T1000 (cell line): ENCODE measurements at regions not wholly inside any gene's neighbourhood (a gene's known extent, or its start where the extent isn't known, plus 50 kb on each side); places are given as distances from the start of the nearest gene placed in this dataset.
"Not testable (repeated sequence)": the region's sequence is repeated elsewhere in the genome, so short reads cannot be mapped to it uniquely, and the experiment has no call there.

Experiments
- DNase-seq: peaks from one replicate; lab custom pipeline; 2025; ENCODE audit warnings: mixed read lengths; lab: John Stamatoyannopoulos, UW

DNA sequence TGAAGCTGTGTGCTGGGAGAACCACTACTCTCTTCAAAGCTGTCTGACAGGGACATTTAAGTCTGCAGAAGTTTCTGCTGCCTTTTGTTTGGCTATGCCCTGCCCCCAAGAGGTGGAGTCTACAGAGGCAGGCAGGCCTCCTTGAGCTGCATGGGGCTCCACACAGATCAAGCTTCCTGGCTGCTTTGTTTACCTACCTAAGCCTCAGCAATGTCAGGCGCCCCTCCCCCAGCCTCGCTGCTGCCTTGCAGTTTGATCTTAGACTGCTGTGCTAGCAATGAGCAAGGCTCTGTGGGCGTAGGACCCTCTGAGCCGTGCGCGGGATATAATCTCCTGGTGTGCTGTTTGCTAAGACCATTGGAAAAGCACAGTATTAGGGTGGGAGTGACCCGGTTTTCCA is 103.3 kb upstream of the SALL1 start:
- not testable (repeated sequence) for DNase-seq

DNA sequence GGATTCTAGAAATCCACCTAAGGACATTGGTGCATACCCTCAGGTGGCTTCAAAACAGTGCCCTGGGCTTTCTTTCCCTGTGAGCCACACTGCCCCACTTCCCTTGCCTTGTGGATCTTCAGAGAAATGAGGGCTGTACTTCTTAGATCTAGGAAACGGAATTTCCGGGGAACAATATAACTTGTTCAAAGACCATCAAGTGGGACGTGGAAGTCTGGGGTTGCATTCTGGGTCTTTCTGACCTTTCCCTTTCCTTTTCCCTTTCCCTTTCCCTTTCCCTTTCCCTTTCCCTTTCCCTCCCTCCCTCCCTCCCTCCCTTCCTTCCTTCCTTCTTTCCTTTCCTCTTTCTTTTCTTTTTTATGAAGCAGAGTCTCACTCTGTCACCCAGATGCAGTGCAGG is 97.1 kb upstream of the SALL1 start:
- no peak for DNase-seq

DNA sequence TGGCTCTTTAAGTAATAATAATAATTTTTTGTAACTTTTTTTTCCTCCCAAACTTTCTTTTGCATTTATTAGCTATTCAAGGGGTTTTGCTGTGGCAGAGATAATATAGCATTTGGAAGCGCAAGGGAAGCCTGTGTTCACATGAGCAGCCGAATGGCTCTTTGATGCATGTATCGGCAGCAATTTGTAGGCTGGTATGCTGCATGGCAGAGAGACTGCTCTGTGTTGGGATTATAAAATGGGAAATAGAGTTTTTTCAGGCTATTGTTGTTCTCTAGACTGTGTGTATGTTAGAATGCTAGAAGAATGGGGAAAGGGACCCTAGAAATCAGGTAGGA is 94.6 kb upstream of the SALL1 start:
- no peak for DNase-seq

DNA sequence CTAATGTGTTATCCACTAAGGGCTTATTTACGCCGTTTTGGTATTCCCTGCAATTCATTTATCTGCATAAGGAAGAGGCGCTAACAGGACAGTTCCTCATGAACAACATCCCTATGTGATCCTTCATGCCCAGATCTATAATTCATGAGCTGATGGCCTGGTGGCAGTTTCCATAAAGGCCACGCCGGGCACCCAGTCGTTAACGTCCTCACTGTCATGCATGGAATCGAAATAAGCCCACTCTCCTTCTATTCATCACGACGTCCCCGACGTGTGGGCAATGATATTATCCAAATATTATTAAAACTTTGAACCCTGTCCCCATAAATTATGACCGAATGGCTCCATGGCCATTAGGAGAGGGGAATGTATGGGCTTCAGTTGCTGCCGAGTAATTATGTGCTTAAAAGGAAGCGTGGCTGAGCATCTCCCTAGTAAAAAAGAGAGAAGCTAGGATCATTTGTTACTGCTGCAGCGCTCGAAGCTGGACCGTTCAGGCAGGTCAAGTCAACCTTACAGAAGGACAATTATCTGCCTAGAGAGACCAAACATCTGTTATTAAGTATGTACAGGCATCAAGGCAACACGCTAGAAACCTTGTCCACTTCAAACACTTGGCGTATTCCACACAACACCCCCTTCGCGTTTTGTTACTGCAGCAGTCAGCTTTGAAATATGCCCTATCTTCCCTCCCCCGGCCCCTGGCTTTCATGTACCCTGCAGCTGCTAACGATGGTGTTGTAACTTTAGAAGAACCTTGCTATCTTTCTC is 94.0 kb upstream of the SALL1 start:
- no peak for DNase-seq

DNA sequence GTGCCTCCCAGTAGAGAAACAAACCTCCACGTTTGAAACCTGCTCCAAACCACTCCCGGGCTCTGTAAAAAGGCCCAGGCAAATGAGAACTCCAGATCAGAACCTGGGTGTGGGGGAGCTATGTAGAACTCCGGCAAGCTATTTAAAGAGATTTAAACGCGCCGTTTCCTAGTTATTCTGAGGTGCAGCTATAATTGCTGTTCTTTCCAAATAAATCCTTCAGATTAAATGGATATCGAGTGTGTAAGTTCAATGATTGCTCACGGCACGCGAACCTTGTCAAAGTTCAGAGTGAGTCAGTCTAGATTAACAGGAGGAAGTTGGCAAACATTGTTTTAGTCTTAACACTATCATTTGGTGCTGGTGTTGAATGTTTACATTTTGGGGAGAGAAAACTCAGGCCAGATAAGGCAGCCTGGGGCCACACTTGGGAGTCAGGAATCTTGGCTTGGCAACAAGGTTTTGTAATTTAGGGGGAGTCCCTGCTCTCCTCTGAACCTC is 92.9 kb upstream of the SALL1 start:
- no peak for DNase-seq

DNA sequence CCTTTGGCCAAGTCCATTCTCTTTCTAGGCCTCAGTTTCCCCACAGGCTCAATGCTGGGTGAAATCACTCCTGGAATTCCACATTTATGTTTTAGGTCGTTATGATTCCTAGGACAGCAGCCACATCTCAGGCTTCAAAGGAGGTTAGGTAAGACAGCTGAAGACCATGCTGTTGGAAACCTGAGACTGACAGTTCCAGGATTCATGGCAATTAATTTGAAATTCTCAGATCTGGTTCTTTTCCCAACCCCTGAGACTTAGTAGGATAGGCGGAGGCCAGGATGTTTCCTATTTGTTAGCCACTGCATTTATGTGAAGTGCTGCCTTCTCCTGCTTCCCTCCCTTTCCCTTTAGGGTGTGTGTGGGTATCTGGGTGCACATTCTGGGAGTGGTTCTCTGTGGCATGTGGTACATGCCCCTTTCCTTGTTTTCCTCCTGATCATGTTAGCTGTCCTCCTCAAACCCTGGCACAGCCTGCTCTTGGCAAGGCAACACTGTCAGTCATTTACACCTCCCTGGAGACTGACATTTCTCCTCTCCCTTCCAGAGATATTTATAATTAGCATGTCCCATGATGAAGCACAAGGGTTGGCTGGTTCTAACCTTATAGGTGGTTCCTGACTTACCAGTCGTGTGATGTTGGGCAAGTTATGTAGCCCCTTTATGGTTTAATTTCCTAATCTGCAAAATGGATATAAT is 91.4 kb upstream of the SALL1 start:
- no peak for DNase-seq

DNA sequence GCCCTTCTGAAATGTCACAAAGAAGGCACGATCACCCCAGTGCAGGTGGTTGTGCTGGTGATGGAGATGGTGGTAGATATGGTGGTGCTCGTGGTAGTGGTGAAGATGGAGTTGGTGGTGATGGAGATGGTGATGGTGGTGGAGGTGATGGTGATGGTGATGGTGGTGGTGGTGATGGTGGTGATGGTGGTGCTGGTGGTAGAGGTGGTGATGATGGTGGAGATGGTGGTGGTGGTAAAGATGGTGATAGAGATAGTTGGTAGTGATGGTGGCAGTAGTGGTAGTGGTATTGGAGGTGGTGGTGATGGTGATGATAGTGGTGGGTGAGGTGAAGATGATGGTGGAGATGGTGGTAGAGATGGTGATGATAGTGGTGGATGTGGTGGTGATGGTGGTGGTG is 88.1 kb upstream of the SALL1 start:
- DNase-seq: no peak

DNA sequence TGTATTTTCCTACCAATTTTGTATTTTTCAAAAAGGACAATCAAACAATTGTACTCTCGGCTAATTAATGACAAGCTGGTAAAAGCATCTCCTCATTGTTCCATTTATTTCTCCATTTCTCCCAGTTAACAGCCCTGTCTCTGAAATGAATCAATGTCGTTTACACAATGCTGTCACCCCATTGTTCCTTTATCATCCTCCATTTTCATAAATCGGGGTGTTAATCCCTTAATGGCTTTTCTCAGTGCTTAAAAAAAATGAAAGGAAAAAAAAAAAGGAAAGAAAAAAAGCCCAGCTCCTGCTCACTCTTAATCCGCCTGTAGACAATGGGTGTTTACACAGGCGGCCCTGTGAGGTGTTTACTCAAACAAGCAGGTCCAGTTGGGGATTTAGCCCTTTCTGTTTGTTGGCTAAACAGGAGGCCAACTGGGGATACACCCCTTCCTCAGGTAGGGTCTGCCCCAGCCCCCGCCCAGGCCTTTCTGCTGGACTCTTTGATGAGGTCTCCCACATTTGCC is 86.8 kb upstream of the SALL1 start:
- no peak for DNase-seq

DNA sequence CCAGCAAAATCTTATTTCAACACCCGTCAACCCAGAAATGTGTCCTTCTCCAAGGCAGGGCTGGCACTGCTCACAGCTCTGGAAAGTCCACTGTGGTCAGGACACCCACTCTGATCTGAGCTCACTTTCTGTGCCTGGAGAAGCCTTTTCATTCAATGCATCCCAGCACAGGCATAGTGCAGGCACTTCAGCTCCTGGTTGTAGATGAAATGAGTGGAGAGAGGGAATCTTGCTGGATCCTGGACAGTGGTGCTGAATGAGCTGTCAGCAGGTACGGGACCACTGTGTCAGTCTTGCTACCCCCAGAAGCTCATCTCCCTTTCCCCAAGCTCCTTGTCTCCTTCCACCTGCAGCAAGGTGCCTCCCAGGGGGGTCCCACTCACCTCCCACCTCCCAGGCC is 86.1 kb upstream of the SALL1 start:
- DNase-seq: no peak

DNA sequence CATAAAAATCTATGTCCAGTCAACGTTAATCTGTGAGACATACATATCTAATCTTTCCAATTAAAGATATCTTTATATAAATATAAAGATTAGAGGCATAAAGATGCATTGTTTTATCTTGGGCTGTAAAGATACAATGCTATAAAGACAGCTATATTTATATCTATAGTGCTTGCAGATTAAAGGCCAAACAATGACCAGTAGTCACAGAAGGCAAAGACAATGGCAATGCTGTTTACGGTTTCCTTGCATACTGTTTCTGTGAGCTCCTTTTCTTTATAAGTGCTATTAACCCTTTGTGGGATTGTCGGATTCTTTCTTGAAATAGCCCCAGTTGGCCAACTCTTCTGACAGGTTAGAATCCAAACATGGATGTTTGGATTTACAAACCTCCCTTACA is 85.5 kb upstream of the SALL1 start:
- DNase-seq: no peak

DNA sequence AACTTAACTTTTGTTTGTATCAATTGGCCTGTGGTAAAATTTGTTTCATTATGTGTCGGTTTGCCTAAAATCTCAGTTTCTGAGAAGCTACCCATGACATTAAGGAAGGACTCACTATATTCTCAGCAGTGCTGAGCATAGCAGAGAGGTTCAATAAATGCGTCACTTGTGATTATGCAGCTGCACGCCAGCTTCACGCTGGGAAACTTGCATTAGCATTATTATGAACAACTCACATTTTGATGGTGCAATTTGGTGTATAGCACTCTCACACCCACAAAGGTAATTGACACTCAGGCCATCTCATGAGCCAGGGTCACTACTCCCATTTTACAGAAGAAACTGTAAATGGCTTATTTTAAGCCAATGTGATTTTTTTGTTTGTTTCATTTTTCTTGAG is 80.6 kb upstream of the SALL1 start:
- DNase-seq: no peak

DNA sequence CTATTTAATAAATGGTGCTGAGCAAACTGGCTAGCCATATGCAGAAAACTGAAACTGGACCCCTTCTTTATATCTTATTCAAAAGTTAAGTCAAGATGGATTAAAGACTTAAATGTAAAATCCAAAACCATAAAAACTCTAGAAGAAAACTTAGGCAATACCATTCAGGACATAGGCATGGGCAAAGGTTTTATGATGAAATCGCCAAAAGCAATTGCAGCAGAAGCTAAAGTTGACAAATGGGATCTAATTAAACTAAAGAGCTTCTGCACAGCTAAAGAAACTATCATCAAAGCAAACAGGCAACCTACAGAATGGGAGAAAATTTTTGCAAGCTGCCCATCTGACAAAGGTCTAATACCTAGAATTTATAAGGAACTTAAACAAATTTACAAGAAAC is 79.0 kb upstream of the SALL1 start:
- DNase-seq: not testable (repeated sequence)

DNA sequence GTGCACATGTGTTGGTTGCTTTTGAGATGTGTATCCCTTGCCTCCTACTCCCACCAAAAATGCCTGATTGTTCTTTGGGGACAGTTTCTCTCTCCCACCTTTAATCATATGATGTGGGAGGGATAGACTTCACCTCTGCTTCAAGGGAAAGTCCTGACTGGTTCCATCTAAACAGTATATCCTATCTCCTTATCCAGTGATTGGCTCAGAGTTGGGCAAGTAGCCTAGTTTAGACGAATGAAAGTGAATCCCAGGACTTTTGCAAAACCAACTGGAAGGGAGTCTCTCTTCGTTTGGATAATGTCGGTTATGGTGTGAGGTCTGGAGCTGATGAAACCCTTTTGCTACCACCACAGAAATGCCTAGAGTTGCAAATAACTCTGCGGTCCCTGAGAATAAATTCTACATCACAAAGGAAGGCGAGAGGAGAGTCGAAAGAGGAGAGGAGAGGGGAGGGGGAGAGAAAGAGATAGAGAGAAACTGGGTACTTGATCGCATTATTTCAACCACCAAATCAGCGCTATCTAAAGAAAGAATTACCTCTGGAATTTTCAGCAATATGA is 77.1 kb upstream of the SALL1 start:
- no peak for DNase-seq

DNA sequence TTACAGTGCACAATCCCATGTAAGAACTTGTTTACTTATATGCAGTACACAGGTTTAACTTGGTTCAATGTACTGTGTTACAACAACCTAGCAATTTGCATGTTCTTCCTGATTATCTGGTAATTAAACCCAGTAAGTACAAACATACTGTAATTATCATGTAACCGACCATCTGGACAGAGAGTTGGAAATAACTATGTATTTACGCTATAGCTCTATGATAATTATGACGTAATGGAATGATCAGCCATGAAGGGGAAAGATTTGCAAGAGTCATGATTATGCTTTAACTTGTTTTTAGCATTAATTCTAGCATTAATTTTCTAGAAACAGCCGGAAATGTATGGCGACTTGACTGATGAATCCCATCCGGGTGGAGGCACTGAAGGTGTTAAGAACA is 74.8 kb upstream of the SALL1 start:
- no peak for DNase-seq

DNA sequence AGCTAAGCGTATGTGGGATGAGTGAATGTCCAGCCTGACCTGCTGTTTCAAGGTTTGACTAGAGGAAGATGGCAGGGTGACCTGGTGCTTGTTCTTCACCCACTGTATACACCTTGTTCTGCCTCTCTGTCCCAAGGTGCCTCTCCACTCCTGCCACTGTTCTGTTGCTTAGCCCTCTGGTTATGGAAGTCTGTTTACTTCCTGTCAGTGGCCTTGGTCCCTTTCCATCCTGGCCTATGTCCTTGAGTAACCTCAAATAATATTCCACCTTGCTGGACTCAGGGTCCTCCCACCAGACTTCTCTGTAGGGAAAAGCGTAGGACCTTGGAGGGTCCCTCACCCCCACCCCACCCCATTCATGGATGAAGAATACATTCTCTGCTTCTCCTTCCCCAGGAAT is 73.2 kb upstream of the SALL1 start:
- no peak for DNase-seq

DNA sequence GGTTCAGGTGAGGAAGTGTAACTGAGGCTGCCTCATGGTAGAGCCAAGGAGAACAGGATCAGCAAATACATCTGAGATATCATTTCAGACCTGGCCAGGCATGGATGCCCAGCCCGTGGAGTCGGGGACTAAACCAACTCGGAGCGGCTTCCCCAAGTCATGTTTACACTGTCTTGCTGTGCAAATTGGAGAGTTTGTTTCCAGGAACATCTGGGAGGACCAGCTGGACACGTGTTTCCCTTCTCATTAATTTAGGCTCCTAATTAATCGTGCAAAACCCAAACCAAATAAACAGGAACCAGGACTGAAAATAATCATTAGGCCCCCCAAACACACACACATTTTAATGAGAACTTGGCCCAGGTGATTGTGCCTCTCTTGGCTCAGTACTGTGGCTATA is 70.9 kb upstream of the SALL1 start:
- no peak for DNase-seq

DNA sequence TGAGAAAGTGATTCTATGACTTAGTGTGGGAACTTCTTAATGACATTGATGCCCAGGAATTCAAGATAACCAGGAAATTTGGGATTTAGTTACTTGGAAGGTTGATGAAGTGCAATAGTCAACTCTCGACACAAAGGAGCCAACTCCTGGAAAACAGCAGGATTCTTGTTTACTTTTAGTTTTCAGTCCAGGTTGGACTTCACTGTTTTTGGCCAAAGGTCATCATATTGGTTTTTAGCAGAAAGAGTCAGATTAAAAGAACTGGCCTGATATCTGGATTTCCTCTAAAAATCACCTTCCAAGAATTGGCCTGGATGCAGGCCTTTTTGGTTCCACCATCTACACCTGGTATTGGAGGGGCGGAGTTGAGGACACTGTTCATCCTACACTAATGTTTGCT is 60.1 kb upstream of the SALL1 start:
- no peak for DNase-seq

DNA sequence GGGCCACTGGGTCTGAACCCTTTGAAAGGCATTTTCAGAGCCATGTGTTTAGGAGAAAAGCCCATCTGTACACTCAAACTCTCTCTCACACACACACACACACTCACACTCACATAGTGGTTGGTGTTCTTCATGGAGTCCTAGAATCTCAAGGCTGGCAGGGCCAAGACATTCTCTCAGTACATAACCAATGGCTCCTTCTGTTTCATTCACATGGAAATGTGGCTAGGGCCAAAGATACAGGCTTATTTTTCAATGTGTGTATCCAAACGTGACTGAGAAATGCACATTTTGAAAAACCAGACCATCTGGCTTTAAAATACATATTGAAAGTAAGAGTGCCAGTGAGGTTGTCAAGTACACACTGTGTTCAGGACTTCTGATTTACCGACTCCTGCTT is 59.0 kb upstream of the SALL1 start:
- no peak for DNase-seq

DNA sequence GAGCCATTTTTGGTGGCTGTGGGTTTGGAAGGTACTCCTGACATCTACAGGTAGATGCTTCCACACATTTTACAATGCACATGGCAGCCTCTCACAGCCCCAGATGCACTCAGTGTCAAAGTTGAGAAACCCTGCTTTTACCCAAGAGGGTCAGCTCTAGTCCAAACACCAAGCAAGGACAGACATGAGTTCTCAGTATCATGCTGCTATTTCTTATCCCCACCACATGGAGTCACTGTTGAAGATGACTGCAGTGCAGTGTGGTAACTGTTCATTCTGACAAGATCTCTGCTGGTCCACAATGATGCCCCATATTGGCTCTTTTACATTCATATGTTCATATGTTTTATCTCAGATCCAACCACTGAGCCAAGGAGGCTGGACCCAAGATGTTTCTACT is 50.5 kb upstream of the SALL1 start:
- DNase-seq: no peak
